ENCODE measurements at regions not wholly inside any gene's neighbourhood (a gene's known extent, or its start where the extent isn't known, plus 50 kb on each side); places are given as distances from the start of the nearest gene placed in this dataset.

GRCh38 chr4:111930659-111931058 is 214.6 kb upstream of the FAM241A start:
- no peak for DNase-seq (ENCODE audit: low read depth)
- TF ChIP-seq CTCF (IDR thresholded peaks at IDR 0.05; ENCODE audit: control insufficient read depth, extremely low read depth, insufficient read depth): no peak
- no peak overlapping the region for H3K4me3 ChIP-seq (ENCODE audit: low read depth, low read length)

GRCh38 chr4:111933703-111934102 is 211.6 kb upstream of the FAM241A start:
- no peak for DNase-seq (ENCODE audit: low read depth)
- TF ChIP-seq CTCF (IDR thresholded peaks at IDR 0.05; ENCODE audit: control insufficient read depth, extremely low read depth, insufficient read depth): no peak
- H3K4me3 ChIP-seq (ENCODE audit: low read depth, low read length): no peak overlapping the region

- TF ChIP-seq CTCF (IDR thresholded peaks at IDR 0.05; ENCODE audit: control insufficient read depth, extremely low read depth, insufficient read depth): no peak
- H3K4me3 ChIP-seq (ENCODE audit: low read depth, low read length): no peak overlapping the region
- DNase-seq (ENCODE audit: low read depth): no peak
These were observed 210.9 kb upstream of the FAM241A start for GRCh38 chr4:111934314-111934713.

- peak; percentile 55 for TF ChIP-seq CTCF (IDR thresholded peaks at IDR 0.05; ENCODE audit: control insufficient read depth, extremely low read depth, insufficient read depth)
- no peak overlapping the region for H3K4me3 ChIP-seq (ENCODE audit: low read depth, low read length)
- peak; percentile 14 for DNase-seq (ENCODE audit: low read depth)
These were observed 207.9 kb upstream of the FAM241A start for GRCh38 chr4:111937368-111937767.

- no peak overlapping the region for H3K4me3 ChIP-seq (ENCODE audit: low read depth, low read length)
- no peak for DNase-seq (ENCODE audit: low read depth)
- no peak for TF ChIP-seq CTCF (IDR thresholded peaks at IDR 0.05; ENCODE audit: control insufficient read depth, extremely low read depth, insufficient read depth)
These were observed 203.3 kb upstream of the FAM241A start for GRCh38 chr4:111941957-111942356.

GRCh38 chr4:111943796-111944203 is 201.5 kb upstream of the FAM241A start:
- no peak overlapping the region for H3K4me3 ChIP-seq (ENCODE audit: low read depth, low read length)
- peak; percentile 35 for DNase-seq (ENCODE audit: low read depth)
- TF ChIP-seq CTCF (IDR thresholded peaks at IDR 0.05; ENCODE audit: control insufficient read depth, extremely low read depth, insufficient read depth): peak; percentile 73

GRCh38 chr4:111945014-111945413 is 200.2 kb upstream of the FAM241A start:
- no peak for DNase-seq (ENCODE audit: low read depth)
- no peak for TF ChIP-seq CTCF (IDR thresholded peaks at IDR 0.05; ENCODE audit: control insufficient read depth, extremely low read depth, insufficient read depth)
- no peak overlapping the region for H3K4me3 ChIP-seq (ENCODE audit: low read depth, low read length)
